ENCODE measurements at regions not wholly inside any gene's neighbourhood (a gene's known extent, or its start where the extent isn't known, plus 50 kb on each side); places are given as distances from the start of the nearest gene placed in this dataset.

- Histone ChIP-seq H2BK120ac (ENCODE audit: low read depth, low read length) (no peak overlapping the region), H3K4me1 (ENCODE audit: control insufficient read depth, low read depth, low read length) (no peaks in the 10 kb centered on the region), H3K79me1 (ENCODE audit: low read length) (no peaks in the 10 kb centered on the region), H4K8ac (ENCODE audit: low read depth, low read length) (no peak overlapping the region), H3K4me2 (ENCODE audit: low read length) (no peak overlapping the region), H2AK5ac (ENCODE audit: low read length) (no peak overlapping the region), H4K5ac (ENCODE audit: low read length) (no peak overlapping the region), H2BK15ac (replicated peaks; ENCODE audit: low read depth) (no peak overlapping the region), H2BK5ac (ENCODE audit: low read length) (no peak overlapping the region), H3K79me2 (ENCODE audit: control insufficient read depth, insufficient read depth, low read length) (no peaks in the 10 kb centered on the region), H3K4me3 (ENCODE audit: low read length) (no peak overlapping the region), H3K23ac (ENCODE audit: low read length) (no peak overlapping the region), H3K9ac (ENCODE audit: low read length) (no peak overlapping the region), H3K56ac (ENCODE audit: low read length) (no peak overlapping the region), H3K18ac (ENCODE audit: low read length) (no peak overlapping the region), H3K36me3 (ENCODE audit: control insufficient read depth, insufficient read depth, low read length) (no peaks in the 10 kb centered on the region), H3K27ac (ENCODE audit: low read depth, low read length) (no peak overlapping the region), H3K4ac (ENCODE audit: low read depth, low read length) (no peak overlapping the region), H3K27me3 (ENCODE audit: insufficient read depth, low read length, poor library complexity) (no peaks in the 10 kb centered on the region)
- WGBS (ENCODE audit: extremely low coverage, insufficient coverage, low lambda C conversion rate) = no CpG with 5 or more reads among the region's 13 CpGs
- DNase-seq = no peak
Measured at GRCh38 chr12:17416748-17417147, 673.2 kb downstream of the RERGL start.

GRCh38 chr12:17414596-17414995, 675.4 kb downstream of the RERGL start:
- H3K4ac ChIP-seq (ENCODE audit: low read depth, low read length) = no peak overlapping the region
- H3K56ac ChIP-seq (ENCODE audit: low read length) = no peak overlapping the region
- H2AK5ac ChIP-seq (ENCODE audit: low read length) = no peak overlapping the region

GRCh38 chr12:17411662-17412061, 678.3 kb downstream of the RERGL start:
- Histone ChIP-seq H3K4ac (ENCODE audit: low read depth, low read length) (no peak overlapping the region), H4K8ac (ENCODE audit: low read depth, low read length) (no peak overlapping the region), H3K4me3 (ENCODE audit: low read length) (no peak overlapping the region), H3K18ac (ENCODE audit: low read length) (no peak overlapping the region), H3K9ac (ENCODE audit: low read length) (no peak overlapping the region), H2BK15ac (replicated peaks; ENCODE audit: low read depth) (no peak overlapping the region), H2AK5ac (ENCODE audit: low read length) (no peak overlapping the region), H3K79me1 (ENCODE audit: low read length) (no peaks in the 10 kb centered on the region), H3K4me1 (ENCODE audit: control insufficient read depth, low read depth, low read length) (no peaks in the 10 kb centered on the region), H3K36me3 (ENCODE audit: control insufficient read depth, insufficient read depth, low read length) (no peaks in the 10 kb centered on the region), H3K79me2 (ENCODE audit: control insufficient read depth, insufficient read depth, low read length) (no peaks in the 10 kb centered on the region), H3K56ac (ENCODE audit: low read length) (no peak overlapping the region), H4K5ac (ENCODE audit: low read length) (no peak overlapping the region), H3K27me3 (ENCODE audit: insufficient read depth, low read length, poor library complexity) (no peaks in the 10 kb centered on the region), H3K27ac (ENCODE audit: low read depth, low read length) (no peak overlapping the region), H2BK5ac (ENCODE audit: low read length) (no peak overlapping the region), H3K4me2 (ENCODE audit: low read length) (no peak overlapping the region), H2BK120ac (ENCODE audit: low read depth, low read length) (no peak overlapping the region), H3K23ac (ENCODE audit: low read length) (no peak overlapping the region)
- DNase-seq = no peak
- no CpG with 5 or more reads among the region's 5 CpGs for WGBS (ENCODE audit: extremely low coverage, insufficient coverage, low lambda C conversion rate)

More at GRCh38 chr12:17414596-17414995, 675.4 kb downstream of the RERGL start:
- Histone ChIP-seq H4K8ac (ENCODE audit: low read depth, low read length) (no peak overlapping the region), H3K79me1 (ENCODE audit: low read length) (no peaks in the 10 kb centered on the region), H2BK5ac (ENCODE audit: low read length) (no peak overlapping the region), H3K36me3 (ENCODE audit: control insufficient read depth, insufficient read depth, low read length) (no peaks in the 10 kb centered on the region), H3K27ac (ENCODE audit: low read depth, low read length) (no peak overlapping the region), H3K79me2 (ENCODE audit: control insufficient read depth, insufficient read depth, low read length) (no peaks in the 10 kb centered on the region), H2BK15ac (replicated peaks; ENCODE audit: low read depth) (no peak overlapping the region), H3K18ac (ENCODE audit: low read length) (no peak overlapping the region), H3K27me3 (ENCODE audit: insufficient read depth, low read length, poor library complexity) (no peaks in the 10 kb centered on the region), H3K9ac (ENCODE audit: low read length) (no peak overlapping the region), H3K4me1 (ENCODE audit: control insufficient read depth, low read depth, low read length) (no peaks in the 10 kb centered on the region), H2BK120ac (ENCODE audit: low read depth, low read length) (no peak overlapping the region), H3K23ac (ENCODE audit: low read length) (no peak overlapping the region), H3K4me2 (ENCODE audit: low read length) (no peak overlapping the region), H4K5ac (ENCODE audit: low read length) (no peak overlapping the region), H3K4me3 (ENCODE audit: low read length) (no peak overlapping the region)
- no peak for DNase-seq

- Histone ChIP-seq H3K36me3 (ENCODE audit: control insufficient read depth, insufficient read depth, low read length) (no peaks in the 10 kb centered on the region), H3K56ac (ENCODE audit: low read length) (no peak overlapping the region), H3K79me2 (ENCODE audit: control insufficient read depth, insufficient read depth, low read length) (no peaks in the 10 kb centered on the region), H3K79me1 (ENCODE audit: low read length) (no peaks in the 10 kb centered on the region), H3K4me2 (ENCODE audit: low read length) (no peak overlapping the region), H3K18ac (ENCODE audit: low read length) (no peak overlapping the region), H3K23ac (ENCODE audit: low read length) (no peak overlapping the region), H3K4me3 (ENCODE audit: low read length) (no peak overlapping the region), H2AK5ac (ENCODE audit: low read length) (no peak overlapping the region), H3K27ac (ENCODE audit: low read depth, low read length) (no peak overlapping the region), H2BK120ac (ENCODE audit: low read depth, low read length) (no peak overlapping the region), H2BK15ac (replicated peaks; ENCODE audit: low read depth) (no peak overlapping the region), H2BK5ac (ENCODE audit: low read length) (no peak overlapping the region), H4K5ac (ENCODE audit: low read length) (no peak overlapping the region), H4K8ac (ENCODE audit: low read depth, low read length) (no peak overlapping the region), H3K9ac (ENCODE audit: low read length) (no peak overlapping the region), H3K4ac (ENCODE audit: low read depth, low read length) (no peak overlapping the region), H3K4me1 (ENCODE audit: control insufficient read depth, low read depth, low read length) (no peaks in the 10 kb centered on the region), H3K27me3 (ENCODE audit: insufficient read depth, low read length, poor library complexity) (no peaks in the 10 kb centered on the region)
- WGBS (ENCODE audit: extremely low coverage, insufficient coverage, low lambda C conversion rate) = 100% methylated on average over 3 of the region's 4 CpGs
- no peak for DNase-seq
Measured at GRCh38 chr12:17388679-17389078, 701.3 kb downstream of the RERGL start.

- Histone ChIP-seq H3K56ac (ENCODE audit: low read length) (no peak overlapping the region), H3K79me2 (ENCODE audit: control insufficient read depth, insufficient read depth, low read length) (no peaks in the 10 kb centered on the region), H2BK120ac (ENCODE audit: low read depth, low read length) (no peak overlapping the region), H3K9ac (ENCODE audit: low read length) (no peak overlapping the region), H2AK5ac (ENCODE audit: low read length) (no peak overlapping the region), H4K5ac (ENCODE audit: low read length) (no peak overlapping the region), H3K4ac (ENCODE audit: low read depth, low read length) (no peak overlapping the region), H4K8ac (ENCODE audit: low read depth, low read length) (no peak overlapping the region), H3K4me3 (ENCODE audit: low read length) (no peak overlapping the region), H3K4me2 (ENCODE audit: low read length) (no peak overlapping the region), H3K23ac (ENCODE audit: low read length) (no peak overlapping the region), H3K27me3 (ENCODE audit: insufficient read depth, low read length, poor library complexity) (no peaks in the 10 kb centered on the region), H3K79me1 (ENCODE audit: low read length) (no peaks in the 10 kb centered on the region), H2BK5ac (ENCODE audit: low read length) (no peak overlapping the region), H2BK15ac (replicated peaks; ENCODE audit: low read depth) (no peak overlapping the region), H3K4me1 (ENCODE audit: control insufficient read depth, low read depth, low read length) (no peaks in the 10 kb centered on the region), H3K36me3 (ENCODE audit: control insufficient read depth, insufficient read depth, low read length) (no peaks in the 10 kb centered on the region), H3K27ac (ENCODE audit: low read depth, low read length) (no peak overlapping the region), H3K18ac (ENCODE audit: low read length) (no peak overlapping the region)
- WGBS (ENCODE audit: extremely low coverage, insufficient coverage, low lambda C conversion rate) = no CpG with 5 or more reads among the region's 3 CpGs
- no peak for DNase-seq
Measured at GRCh38 chr12:17383321-17383720, 706.7 kb downstream of the RERGL start.

- H3K79me2 ChIP-seq (ENCODE audit: control insufficient read depth, insufficient read depth, low read length) = no peaks in the 10 kb centered on the region
- no peak for DNase-seq
- H3K4me2 ChIP-seq (ENCODE audit: low read length) = no peak overlapping the region
- no peaks in the 10 kb centered on the region for H3K79me1 ChIP-seq (ENCODE audit: low read length)
- H4K5ac ChIP-seq (ENCODE audit: low read length) = no peak overlapping the region
- no peak overlapping the region for H3K4me3 ChIP-seq (ENCODE audit: low read length)
- H2BK120ac ChIP-seq (ENCODE audit: low read depth, low read length) = no peak overlapping the region
- H3K4me1 ChIP-seq (ENCODE audit: control insufficient read depth, low read depth, low read length) = no peaks in the 10 kb centered on the region
- no peak overlapping the region for H3K4ac ChIP-seq (ENCODE audit: low read depth, low read length)
- no peaks in the 10 kb centered on the region for H3K36me3 ChIP-seq (ENCODE audit: control insufficient read depth, insufficient read depth, low read length)
- no peak overlapping the region for H3K27ac ChIP-seq (ENCODE audit: low read depth, low read length)
- no peak overlapping the region for H3K56ac ChIP-seq (ENCODE audit: low read length)
- H2BK15ac ChIP-seq (replicated peaks; ENCODE audit: low read depth) = no peak overlapping the region
- H3K23ac ChIP-seq (ENCODE audit: low read length) = no peak overlapping the region
- H4K8ac ChIP-seq (ENCODE audit: low read depth, low read length) = no peak overlapping the region
- H2BK5ac ChIP-seq (ENCODE audit: low read length) = no peak overlapping the region
- no peaks in the 10 kb centered on the region for H3K27me3 ChIP-seq (ENCODE audit: insufficient read depth, low read length, poor library complexity)
- H3K18ac ChIP-seq (ENCODE audit: low read length) = no peak overlapping the region
- H3K9ac ChIP-seq (ENCODE audit: low read length) = no peak overlapping the region
- no CpG with 5 or more reads among the region's 2 CpGs for WGBS (ENCODE audit: extremely low coverage, insufficient coverage, low lambda C conversion rate)
- no peak overlapping the region for H2AK5ac ChIP-seq (ENCODE audit: low read length)
Measured at GRCh38 chr12:17381211-17381610, 708.8 kb downstream of the RERGL start.
